ENCODE measurements at regions not wholly inside any gene's neighbourhood (a gene's known extent, or its start where the extent isn't known, plus 50 kb on each side); places are given as distances from the start of the nearest gene placed in this dataset.
"Not testable (repeated sequence)": the region's sequence is repeated elsewhere in the genome, so short reads cannot be mapped to it uniquely, and the experiment has no call there.

DNA sequence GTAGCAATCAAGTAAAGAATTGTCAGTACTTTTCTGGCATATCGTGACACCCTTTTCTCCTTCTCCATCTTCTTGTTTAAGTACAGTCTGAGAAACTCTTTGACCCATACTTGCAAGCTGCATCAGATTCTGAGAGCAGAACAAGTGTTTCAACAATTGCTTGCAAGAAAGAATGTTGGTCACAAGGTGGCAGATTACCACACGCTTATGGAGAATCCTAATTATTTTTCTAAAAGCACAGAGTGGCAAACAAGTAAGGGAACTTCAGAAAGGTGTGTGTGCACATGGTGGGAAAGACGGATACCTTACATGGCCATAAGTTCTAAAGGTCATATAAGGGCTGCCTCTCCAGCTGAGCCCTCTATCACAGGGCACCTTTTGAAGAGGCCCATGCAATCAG, 136.4 kb upstream of the FGF13 start:
- H3K4me3 ChIP-seq (ENCODE audit: control insufficient read depth, low read depth, low read length) = no peak overlapping the region
- TF ChIP-seq, protein P1, sequence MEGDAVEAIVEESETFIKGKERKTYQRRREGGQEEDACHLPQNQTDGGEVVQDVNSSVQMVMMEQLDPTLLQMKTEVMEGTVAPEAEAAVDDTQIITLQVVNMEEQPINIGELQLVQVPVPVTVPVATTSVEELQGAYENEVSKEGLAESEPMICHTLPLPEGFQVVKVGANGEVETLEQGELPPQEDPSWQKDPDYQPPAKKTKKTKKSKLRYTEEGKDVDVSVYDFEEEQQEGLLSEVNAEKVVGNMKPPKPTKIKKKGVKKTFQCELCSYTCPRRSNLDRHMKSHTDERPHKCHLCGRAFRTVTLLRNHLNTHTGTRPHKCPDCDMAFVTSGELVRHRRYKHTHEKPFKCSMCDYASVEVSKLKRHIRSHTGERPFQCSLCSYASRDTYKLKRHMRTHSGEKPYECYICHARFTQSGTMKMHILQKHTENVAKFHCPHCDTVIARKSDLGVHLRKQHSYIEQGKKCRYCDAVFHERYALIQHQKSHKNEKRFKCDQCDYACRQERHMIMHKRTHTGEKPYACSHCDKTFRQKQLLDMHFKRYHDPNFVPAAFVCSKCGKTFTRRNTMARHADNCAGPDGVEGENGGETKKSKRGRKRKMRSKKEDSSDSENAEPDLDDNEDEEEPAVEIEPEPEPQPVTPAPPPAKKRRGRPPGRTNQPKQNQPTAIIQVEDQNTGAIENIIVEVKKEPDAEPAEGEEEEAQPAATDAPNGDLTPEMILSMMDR (conservative IDR thresholded peaks at IDR 0.05; ENCODE audit: control insufficient read depth, insufficient read depth, low read depth, low read length) = peak; percentile 27
- peak; percentile 42 for DNase-seq (ENCODE audit: low read depth)

DNA sequence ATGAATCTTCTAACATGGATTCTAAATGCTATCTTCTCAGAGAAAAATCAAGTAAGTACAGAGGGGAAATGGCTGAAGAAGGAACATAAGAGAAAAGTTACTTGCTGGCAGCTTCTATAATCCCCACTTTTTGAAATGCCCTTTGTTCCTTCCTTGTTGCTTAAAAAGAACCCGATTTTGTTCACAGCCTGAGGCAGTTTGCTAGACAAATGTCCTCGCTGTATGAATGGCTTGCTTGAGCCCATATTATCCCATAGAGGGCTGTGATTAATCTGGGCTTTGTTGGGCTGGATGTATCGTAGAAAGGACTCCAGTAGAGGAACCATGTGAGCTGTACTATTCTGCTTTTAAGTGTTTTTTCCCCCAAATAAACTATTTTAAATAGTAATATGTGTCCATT, 134.3 kb upstream of the FGF13 start:
- TF ChIP-seq, protein P1 (conservative IDR thresholded peaks at IDR 0.05; ENCODE audit: control insufficient read depth, insufficient read depth, low read depth, low read length) = no peak
- H3K4me3 ChIP-seq (ENCODE audit: control insufficient read depth, low read depth, low read length) = no peak overlapping the region
- DNase-seq (ENCODE audit: low read depth) = no peak

DNA sequence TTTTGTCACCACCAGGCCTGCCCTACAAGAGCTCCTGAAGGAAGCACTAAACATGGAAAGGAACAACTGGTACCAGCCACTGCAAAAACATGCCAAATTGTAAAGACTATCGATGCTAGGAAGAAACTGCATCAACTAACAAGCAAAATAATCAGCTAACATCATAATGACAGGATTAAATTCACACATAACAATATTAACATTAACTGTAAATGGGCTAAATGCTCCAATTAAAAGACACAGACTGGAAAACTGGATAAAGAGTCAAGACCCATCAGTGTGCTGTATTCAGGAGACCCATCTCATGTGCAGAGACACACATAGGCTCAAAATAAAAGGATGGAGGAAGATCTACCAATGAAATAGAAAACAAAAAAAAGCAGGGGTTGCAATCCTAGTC, 95.9 kb upstream of the FGF13 start:
- not testable (repeated sequence) for H3K4me3 ChIP-seq (ENCODE audit: control insufficient read depth, low read depth, low read length); DNase-seq (ENCODE audit: low read depth)

DNA sequence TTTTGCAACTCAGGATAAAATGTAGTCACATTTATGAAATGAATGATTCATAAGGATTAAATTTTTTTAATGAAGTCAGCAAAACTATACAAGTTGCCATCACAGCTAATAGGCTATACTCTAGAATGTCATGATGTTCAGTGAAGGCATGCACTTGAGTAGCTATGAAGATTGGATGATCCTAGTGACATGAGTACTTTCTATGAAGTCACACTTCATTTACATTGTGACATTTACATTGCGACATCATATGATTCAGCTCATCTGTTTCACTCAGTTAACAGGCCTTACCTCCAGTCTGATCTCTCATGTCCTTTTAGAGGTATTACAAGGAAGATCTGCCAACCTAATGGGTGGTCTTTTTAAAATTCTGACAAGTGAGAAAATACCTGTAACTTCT, 82.7 kb upstream of the FGF13 start:
- TF ChIP-seq, protein P1 (conservative IDR thresholded peaks at IDR 0.05; ENCODE audit: control insufficient read depth, insufficient read depth, low read depth, low read length) = no peak
- DNase-seq (ENCODE audit: low read depth) = peak; percentile 23
- no peak overlapping the region for H3K4me3 ChIP-seq (ENCODE audit: control insufficient read depth, low read depth, low read length)

DNA sequence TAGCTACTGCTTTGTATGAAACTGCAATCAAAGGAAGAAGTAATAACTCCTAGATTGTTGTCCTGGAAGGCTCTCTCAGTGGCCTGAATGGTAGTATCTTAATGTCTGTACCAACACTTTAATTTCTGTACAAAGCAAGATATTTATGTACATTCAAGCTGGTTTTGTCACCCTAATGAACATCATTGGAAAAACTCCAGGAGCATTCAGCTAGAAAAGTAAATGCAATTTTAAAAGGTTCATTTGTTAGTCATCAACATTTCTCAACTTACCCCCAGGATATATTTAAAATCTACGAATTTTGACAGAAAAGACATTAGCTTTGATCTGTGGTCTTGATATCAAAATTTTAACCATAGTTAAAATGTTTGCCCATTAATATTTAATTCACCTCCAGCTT, 80.0 kb upstream of the FGF13 start:
- TF ChIP-seq, protein P1 (conservative IDR thresholded peaks at IDR 0.05; ENCODE audit: control insufficient read depth, insufficient read depth, low read depth, low read length) = no peak
- DNase-seq (ENCODE audit: low read depth) = no peak
- no peak overlapping the region for H3K4me3 ChIP-seq (ENCODE audit: control insufficient read depth, low read depth, low read length)

GRCh38 chrX:138788771-138789170, 77.3 kb upstream of the FGF13 start:
- TF ChIP-seq, protein P1 (conservative IDR thresholded peaks at IDR 0.05; ENCODE audit: control insufficient read depth, insufficient read depth, low read depth, low read length) = no peak
- DNase-seq (ENCODE audit: low read depth) = no peak
- H3K4me3 ChIP-seq (ENCODE audit: control insufficient read depth, low read depth, low read length) = no peak overlapping the region

DNA sequence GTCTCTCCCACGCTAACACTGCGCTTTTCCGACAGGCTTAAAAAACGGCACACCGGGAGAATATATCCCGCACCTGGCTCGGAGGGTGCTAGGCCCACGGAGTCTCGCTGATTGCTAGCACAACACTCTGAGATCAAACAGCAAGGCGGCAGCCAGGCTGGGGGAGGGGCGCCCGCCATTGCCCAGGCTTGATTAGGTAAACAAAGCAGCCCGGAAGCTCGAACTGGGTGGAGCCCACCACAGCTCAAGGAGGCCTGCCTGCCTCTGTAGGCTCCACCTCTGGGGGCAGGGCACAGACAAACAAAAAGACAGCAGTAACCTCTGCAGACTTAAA, 67.0 kb upstream of the FGF13 start:
- not testable (repeated sequence) for H3K4me3 ChIP-seq (ENCODE audit: control insufficient read depth, low read depth, low read length); DNase-seq (ENCODE audit: low read depth)

DNA sequence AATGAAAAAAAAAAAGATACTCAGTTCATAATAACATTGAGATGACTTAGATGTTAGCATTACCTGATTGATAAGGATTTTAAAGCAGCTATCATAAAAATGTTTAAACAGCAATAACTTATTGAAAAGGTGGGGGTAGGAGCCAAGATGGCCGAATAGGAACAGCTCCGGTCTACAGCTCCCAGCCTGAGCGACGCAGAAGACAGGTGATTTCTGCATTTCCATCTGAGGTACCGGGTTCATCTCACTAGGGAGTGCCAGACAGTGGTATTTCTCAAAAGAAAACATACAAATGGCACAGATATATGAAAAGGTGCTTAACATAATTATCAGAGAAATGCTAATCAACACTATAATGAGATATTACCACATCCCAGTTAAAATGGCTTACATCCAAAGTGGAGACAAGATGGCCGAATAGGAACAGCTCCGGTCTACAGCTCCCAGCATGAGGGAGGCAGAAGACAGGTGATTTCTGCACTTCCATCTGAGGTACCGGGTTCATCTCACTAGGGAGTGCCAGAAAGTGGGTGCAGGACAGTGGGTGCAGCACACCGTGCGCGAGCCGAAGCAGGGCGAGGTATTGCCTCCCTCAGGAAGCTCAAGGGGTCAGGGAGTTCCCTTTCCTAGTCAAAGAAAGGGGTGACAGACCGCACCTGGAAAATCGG, 66.5 kb upstream of the FGF13 start:
- DNase-seq (ENCODE audit: low read depth); H3K4me3 ChIP-seq (ENCODE audit: control insufficient read depth, low read depth, low read length): not testable (repeated sequence)

Measured in fibroblast of mammary gland (primary cell).